DMS53 treated with DMSO at 0.1 percent for 48 hours (cell line): ENCODE measurements at regions not wholly inside any gene's neighbourhood (a gene's known extent, or its start where the extent isn't known, plus 50 kb on each side); places are given as distances from the start of the nearest gene placed in this dataset.
"Not testable (repeated sequence)": the region's sequence is repeated elsewhere in the genome, so short reads cannot be mapped to it uniquely, and the experiment has no call there.

ENCODE experiments used
- DNase-seq: peaks from one replicate; lab custom pipeline; 2025; ENCODE audit not compliant: unreplicated experiment; lab: John Stamatoyannopoulos, UW

GRCh38 chrX:115400960-115401359 lies 111.4 kb downstream of the LUZP4 start:
- no peak for DNase-seq

DNA sequence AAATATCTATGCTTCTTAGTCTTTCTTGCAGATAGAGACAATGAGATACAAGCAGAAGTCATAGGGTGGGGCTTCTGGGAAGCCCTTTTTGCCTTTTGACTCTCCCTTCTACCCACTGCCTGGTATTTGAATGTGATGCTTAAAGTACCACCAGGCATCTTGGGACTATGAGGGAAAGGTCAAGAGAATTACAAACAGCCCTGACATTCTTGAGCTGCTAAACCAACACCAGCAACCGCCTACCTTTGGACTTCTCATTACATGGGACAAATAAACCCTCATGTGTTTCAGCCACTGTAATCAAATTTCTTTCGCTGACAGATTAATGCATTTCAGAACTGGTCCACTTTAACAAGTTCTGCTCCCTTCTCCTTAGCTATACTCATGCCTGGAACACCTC lies 112.8 kb downstream of the LUZP4 start:
- DNase-seq = no peak

- no peak for DNase-seq
These were observed 119.4 kb downstream of the LUZP4 start for GRCh38 chrX:115408771-115409400.

DNA sequence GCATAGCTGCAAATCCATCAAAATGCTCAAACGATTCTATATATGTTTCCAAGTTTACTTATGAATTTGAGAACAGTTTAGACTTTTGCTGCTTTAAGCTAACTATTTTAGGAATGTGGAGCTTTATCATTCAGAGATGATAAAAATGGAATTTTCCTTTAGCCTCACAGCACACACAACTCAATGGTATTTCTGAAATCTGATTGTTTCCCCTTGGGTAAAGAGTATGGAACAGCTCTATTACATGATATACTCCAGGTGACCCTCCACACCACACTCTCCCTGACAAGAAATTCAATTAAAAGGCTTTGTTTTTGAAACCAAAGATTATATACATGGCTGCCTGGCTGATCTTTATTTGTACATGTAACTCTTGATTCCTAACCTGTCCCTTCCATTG lies 120.0 kb downstream of the LUZP4 start:
- DNase-seq = no peak

- DNase-seq = no peak
These were observed 121.4 kb downstream of the LUZP4 start for GRCh38 chrX:115410731-115411428.

DNA sequence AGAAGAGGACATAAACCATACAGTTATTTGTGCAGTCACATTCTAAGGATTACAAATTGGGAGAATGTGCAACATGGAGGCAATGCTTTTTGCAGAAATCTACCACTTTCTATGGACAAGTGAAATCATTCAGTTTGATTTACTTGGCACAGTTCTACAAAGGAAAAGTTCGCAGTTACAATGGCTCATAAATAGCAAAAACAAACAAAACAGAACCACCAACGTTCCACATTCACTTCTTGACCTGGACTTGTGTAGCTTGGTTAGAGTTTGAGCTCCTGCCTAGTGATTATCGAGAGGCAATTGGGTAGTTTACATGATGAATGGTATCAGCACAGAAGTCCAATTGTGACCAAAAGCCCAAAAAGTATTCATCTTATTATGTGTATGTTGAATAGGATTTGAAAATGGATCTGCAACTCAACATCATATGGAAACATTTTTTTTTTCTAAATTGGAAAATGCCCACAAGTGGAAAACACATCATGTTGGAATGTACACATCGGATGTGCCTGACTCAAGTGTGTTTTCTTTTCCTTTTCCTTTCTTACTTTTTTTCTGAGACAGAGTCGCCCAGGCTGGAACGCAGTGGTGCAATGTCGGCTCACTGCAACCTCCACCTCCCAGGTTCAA lies 123.8 kb downstream of the LUZP4 start:
- no peak for DNase-seq

- DNase-seq = no peak
These were observed 129.6 kb downstream of the LUZP4 start for GRCh38 chrX:115419069-115419468.

DNA sequence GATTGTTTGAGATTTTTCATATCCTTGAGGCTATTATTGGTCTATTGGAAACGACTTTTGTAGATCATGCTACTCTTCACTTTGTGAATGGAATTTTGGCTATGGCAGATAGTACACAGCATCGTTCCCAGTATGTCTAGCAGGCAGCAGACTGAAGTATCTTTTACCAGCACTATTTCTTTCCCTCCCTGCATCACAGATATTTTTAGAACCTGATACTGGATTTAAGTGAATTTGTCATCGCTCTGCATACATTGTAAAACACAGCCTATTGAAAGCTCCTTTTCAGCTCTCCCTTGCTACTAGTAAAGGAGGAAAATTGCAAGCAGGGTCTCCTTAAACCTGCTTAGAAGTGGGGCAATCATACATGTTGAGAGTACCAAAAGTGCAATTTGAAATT lies 133.6 kb downstream of the LUZP4 start:
- no peak for DNase-seq

DNA sequence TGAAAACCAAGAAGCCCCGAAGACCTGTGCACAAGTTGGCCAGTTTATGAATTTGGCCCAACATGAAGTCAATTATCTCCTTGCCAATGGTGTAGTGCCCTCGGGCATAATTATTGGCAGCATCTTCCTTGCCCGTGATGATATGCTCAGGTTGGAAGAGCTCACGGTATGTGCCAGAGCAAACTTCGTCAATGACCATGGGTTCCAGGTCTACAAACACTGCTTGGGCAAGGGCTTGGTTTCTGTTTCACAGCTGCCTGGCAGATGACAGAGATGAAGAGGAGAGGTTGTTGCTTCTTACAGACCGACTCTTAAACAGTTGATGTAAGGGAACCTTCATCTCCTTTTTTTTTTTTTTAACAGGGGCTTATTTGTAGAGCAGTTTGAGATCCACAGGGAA lies 135.6 kb upstream of the PLS3 start:
- DNase-seq = no peak

- no peak for DNase-seq
These were observed 133.0 kb upstream of the PLS3 start for GRCh38 chrX:115427861-115428410.

DNA sequence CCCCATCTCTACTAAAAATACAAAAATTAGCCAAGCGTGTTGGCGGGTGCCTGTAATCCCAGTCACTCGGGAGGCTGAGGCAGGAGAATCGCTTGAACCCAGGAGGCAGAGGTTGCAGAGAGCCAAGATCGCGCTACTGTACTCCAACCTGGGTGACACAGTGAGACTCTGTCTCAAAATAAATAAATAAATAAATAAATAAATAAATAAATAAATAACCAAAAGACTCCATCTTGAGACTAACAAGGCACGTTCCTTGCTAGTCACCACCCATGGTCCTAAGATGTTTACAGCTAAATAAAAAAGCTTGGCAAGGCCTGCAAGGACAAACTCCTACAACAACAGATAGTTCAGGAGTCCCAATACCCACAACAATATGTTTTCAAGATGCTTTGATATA lies 126.1 kb upstream of the PLS3 start:
- not testable (repeated sequence) for DNase-seq

GRCh38 chrX:115437841-115438595 lies 123.0 kb upstream of the PLS3 start:
- no peak for DNase-seq

DNA sequence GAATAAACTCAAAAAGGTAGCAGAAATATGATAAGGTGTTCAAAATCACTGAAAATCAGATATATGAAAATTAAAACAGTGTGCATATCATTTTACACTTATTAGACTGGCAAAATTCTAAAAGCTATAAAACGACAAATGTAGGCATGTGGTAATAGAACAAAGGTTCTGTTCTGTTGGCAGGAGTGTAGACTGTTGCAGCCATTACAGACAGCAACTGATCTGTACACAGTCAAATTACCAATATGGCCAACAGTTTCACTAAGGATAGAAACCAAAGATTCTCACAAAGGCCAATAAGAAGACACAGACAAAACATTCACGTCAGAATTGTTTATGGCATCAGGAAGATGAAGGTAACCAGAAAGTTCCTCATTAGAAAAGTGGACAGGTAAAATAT lies 112.8 kb upstream of the PLS3 start:
- no peak for DNase-seq

- DNase-seq = no peak
These were observed 111.2 kb upstream of the PLS3 start for GRCh38 chrX:115449742-115450141.

DNA sequence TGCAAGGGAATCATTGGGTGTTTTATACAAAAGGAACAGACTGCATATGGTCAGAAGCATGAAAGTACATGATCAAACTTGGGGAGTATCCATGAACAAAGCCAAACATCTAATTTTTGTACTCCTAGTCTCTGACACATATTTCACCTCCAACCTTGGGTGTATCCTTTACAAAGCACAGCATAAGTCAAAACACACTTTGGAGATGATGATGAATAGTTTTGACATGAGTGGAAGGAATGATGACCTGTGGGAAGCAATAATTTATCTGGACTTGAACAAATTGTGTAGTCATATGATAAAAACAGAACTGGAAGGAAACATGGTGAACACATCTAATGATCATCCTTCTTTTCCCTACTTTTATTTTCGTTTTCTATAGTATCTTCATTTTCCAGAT lies 108.7 kb upstream of the PLS3 start:
- no peak for DNase-seq

DNA sequence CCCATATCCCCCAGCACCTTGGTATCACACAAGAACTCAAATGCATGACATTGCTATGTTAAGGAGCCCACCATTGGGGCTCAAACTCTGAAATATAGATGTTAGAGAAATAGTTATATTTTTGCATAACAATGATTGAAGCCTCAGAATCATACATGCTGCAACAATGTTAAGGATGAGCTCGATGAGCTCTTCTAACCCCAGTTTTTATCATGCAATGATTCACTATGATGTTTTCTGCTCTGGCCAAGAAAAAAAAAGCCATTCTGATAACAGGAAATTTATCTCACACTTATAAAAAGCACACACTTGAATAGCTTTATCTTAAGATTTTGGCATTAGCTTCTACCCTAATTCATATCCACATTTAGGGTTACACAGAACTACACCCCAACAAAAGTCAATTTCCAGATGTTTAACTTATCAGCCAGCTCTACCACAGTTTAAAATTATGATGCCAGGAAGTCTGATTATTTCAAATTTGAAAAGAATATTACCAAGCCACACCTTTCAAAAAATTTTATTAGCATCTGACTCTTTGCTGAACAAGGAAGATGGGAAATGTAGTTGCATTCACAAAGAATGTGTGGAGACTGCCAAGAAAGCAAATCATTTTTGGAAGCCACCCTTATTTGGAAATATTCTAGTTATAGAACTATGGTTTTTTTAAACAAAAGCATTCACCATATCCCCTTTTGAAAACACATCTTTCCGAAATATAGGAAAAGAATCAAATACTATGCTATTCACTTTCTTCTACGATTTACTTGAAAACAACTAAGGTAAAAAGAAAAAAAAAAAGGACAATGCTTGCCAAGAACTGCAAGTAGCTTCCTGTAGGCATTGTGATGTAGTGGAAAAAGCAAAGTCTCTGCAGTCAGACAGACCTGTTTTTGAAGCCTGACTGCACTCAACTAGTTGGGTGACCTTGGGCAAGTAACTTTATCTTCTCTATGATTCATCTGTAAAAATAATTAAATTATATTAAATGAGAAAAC lies 100.8 kb upstream of the PLS3 start:
- DNase-seq = no peak

DNA sequence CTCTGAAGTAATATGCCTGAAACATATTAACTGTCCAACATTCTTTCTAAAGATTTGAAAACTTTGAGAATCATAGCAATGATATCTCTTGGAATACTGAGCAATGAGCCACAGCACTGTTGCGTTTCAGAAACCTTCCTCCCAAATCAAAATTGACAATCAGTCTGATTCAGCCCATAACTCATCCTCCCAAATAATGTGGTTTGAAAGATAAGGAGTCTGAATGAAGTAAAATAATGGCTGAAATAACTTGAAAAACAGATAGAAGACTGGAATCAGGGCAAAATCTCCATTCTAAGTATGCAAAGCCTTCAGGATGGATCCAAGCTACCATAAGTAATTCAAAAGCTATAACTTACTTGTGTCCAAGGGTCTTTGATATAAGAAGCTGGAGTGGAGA lies 98.6 kb upstream of the PLS3 start:
- no peak for DNase-seq

DNA sequence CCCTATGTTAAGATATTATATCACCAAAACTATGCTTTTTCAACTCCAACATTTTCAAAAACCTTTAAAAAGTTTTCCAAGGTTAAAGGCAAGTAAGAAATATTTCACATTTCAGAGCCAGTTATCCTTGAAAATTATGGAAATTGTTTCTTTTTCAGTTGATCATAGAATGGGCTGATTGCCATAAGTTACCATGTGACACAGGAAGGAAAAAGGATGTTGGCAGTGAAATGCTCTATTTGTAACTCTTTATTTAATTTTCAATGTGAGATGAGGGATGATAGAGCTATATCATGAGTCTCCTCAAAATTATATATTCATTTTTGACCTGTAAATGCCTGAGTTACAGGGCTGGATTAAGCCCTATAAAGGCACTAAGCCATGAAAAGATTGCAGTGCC lies 93.0 kb upstream of the PLS3 start:
- DNase-seq = no peak

DNA sequence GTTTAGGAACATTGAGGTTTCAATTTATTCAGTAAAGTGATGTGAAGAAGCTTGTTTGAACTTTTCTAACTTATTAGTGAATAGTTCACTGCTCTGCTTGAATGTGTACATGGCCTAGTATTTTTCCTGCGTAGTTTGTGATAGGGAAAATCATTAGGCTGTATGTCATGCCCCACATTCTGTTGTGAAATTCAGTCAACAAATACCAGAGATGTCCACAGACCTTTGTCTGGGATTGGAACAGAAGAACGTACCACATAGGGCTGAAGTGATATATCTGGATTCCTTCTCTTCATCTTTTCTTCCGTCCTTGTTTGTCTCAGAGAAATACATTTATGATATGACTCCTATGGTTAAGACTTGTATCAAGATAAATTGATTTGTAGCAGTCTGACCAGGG lies 88.8 kb upstream of the PLS3 start:
- no peak for DNase-seq

- no peak for DNase-seq
These were observed 74.5 kb upstream of the PLS3 start for GRCh38 chrX:115486510-115486909.
